Erythroblast (primary cell): ENCODE measurements at regions not wholly inside any gene's neighbourhood (a gene's known extent, or its start where the extent isn't known, plus 50 kb on each side); places are given as distances from the start of the nearest gene placed in this dataset.

Source experiments
- GATA1 ChIP-seq: IDR thresholded peaks from 2 replicates; pipeline ENCODE4 v1.6.1; 2011; ENCODE audit warnings: low read depth, mild to moderate bottlenecking, control low read depth, low read length, moderate library complexity
- POLR2A ChIP-seq: IDR thresholded peaks from 2 replicates; pipeline ENCODE4 v1.6.1; 2011; ENCODE audit warnings: mild to moderate bottlenecking, low read length

GRCh38 chrX:9273744-9274143 lies 191.1 kb upstream of the TBL1X start:
- TF ChIP-seq POLR2A (no peak), GATA1 (no peak)
